ENCODE measurements at regions not wholly inside any gene's neighbourhood (a gene's known extent, or its start where the extent isn't known, plus 50 kb on each side); places are given as distances from the start of the nearest gene placed in this dataset.

DNA sequence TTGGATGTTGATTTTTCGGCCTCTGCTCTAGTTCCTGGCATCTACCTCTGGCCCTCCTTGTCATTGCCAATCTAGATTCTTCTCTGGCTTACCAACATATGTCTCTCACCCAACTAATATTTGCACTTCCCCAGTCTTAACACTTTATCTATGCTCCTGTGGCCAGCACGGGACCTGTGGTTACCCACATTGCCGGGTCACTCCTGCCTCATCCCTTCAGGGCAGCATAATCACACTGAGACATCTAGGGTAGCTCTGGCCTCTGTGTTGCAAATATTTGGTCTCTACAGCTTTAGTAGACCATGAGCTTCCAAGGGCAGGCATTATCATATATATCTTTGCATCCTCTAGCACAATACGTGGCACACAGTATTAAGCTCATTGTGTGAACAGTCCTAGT is 182.0 kb upstream of the ARHGAP20 start:
- FAIRE-seq (no peak), DNase-seq (ENCODE audit: insufficient read length, low spot score) (no peak)
- no peak for TF ChIP-seq POLR2A (IDR thresholded peaks at IDR 0.05; ENCODE audit: low read depth, low read length)
- no peak for TF ChIP-seq PAX5 (IDR thresholded peaks at IDR 0.05; ENCODE audit: insufficient read depth, low read length, severe bottlenecking)
- TF ChIP-seq POU2F2 (IDR thresholded peaks at IDR 0.05; ENCODE audit: low read depth, low read length): no peak
- TF ChIP-seq TAF1 (IDR thresholded peaks at IDR 0.05; ENCODE audit: low read depth, low read length): no peak
- TF ChIP-seq SPI1 (IDR thresholded peaks at IDR 0.05; ENCODE audit: low read depth, low read length): no peak
- no peak for TF ChIP-seq POLR2AphosphoS5 (IDR thresholded peaks at IDR 0.05; ENCODE audit: low read depth, low read length)

DNA sequence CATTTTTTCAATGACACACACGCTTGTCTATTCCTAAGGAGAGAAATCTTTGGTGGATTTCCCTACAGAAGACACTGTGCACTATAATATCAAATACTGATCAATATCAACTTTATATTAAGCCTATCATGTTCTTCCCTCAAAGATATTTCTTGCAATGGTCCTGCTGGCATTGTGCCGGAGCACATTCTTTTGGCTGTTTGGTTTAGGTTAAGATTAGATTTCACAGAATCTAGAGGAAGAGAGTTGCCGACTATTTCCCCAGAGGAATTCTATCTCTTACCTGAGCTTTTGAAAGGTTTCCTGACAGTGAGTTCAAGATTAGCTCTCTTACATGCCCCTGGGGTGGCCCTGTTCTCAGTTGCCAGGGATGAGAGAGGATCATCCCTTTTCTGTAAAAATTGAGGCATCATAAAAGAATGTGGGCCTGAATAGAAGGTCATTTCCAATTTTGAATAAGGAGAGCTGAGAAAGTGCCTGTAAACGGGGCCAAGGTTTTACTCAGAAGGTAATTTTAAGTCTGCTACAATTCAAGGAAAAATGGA is 180.6 kb upstream of the ARHGAP20 start:
- no peak for FAIRE-seq
- no peak for DNase-seq (ENCODE audit: insufficient read length, low spot score)
- TF ChIP-seq POU2F2 (IDR thresholded peaks at IDR 0.05; ENCODE audit: low read depth, low read length) (no peak), PAX5 (IDR thresholded peaks at IDR 0.05; ENCODE audit: insufficient read depth, low read length, severe bottlenecking) (no peak)

DNA sequence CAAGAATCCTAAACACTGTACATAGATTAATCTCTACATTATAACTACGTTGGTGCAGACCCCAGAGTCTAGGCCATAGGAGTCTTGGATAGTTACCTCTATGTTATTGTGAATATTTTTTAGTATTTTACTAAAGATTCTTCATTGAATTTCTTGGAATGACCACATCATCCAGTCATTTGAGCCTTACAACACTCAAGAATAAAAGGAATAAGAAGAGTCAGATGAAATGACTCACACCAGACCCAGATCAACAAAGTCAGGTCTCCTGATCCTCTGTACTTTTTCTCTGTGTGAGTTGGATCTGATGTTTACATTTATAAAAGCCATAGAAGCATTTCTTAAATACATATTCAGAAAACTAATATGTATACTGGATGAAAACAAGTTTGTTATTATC is 179.2 kb upstream of the ARHGAP20 start:
- TF ChIP-seq POU2F2 (IDR thresholded peaks at IDR 0.05; ENCODE audit: low read depth, low read length) (no peak), SPI1 (IDR thresholded peaks at IDR 0.05; ENCODE audit: low read depth, low read length) (no peak), POLR2AphosphoS5 (IDR thresholded peaks at IDR 0.05; ENCODE audit: low read depth, low read length) (no peak), TAF1 (IDR thresholded peaks at IDR 0.05; ENCODE audit: low read depth, low read length) (no peak), PAX5 (IDR thresholded peaks at IDR 0.05; ENCODE audit: insufficient read depth, low read length, severe bottlenecking) (no peak), POLR2A (IDR thresholded peaks at IDR 0.05; ENCODE audit: low read depth, low read length) (no peak)
- DNase-seq (ENCODE audit: insufficient read length, low spot score) (no peak), FAIRE-seq (no peak)

DNA sequence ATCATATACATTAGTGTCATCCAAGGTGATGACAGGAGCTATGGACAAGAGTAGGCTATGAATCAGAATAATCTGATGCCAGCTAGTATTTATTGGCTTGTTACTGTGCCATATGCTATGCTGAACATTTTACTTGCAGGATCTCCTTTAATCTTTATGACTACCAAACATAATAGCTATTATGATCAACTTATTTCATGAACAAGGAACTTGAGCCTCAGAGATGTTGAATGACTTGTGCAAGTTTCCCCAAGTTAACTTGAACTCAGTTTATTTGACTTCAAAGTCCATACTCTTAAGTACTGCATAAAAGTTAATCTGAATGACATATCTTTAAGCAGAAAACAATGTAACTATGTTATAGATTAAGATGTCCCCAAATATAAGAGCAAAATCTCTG is 178.8 kb upstream of the ARHGAP20 start:
- no peak for TF ChIP-seq POLR2A (IDR thresholded peaks at IDR 0.05; ENCODE audit: low read depth, low read length)
- no peak for TF ChIP-seq POU2F2 (IDR thresholded peaks at IDR 0.05; ENCODE audit: low read depth, low read length)
- no peak for TF ChIP-seq TAF1 (IDR thresholded peaks at IDR 0.05; ENCODE audit: low read depth, low read length)
- no peak for TF ChIP-seq POLR2AphosphoS5 (IDR thresholded peaks at IDR 0.05; ENCODE audit: low read depth, low read length)
- no peak for TF ChIP-seq SPI1 (IDR thresholded peaks at IDR 0.05; ENCODE audit: low read depth, low read length)
- TF ChIP-seq PAX5 (IDR thresholded peaks at IDR 0.05; ENCODE audit: insufficient read depth, low read length, severe bottlenecking): no peak
- no peak for FAIRE-seq

DNA sequence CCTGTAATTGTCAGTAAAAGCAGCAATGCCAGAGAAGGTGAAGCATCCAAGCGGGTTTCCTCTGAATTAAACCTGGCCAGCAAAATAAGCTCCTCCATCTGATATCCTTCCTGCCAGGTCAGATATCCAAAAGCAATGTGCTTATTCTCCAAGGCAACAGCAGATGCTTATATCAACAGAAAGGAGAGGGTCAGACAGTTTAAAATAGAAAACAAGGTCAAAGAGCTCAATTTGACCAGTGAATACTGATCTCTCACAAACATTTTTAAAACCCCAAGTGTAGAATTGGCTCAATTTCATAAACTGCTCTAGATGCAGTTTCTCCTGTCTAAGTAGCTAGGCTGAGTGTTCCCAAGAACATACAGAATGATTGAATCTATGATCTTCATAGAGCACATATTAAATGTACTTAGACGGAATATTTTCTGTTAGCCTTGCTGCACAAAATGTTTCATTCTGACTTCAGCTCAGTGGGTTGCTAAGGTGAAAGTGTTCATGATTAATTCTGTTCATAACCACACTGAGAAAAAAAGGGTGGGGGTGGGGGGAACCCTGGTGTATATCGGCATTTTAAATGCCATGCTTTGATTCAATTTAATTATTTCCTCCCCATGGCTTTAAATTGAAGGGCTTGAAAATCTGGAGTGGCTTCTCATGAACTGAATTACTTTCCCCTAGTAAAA is 174.2 kb upstream of the ARHGAP20 start:
- FAIRE-seq (no peak), DNase-seq (ENCODE audit: insufficient read length, low spot score) (no peak)
- no peak for TF ChIP-seq POU2F2 (IDR thresholded peaks at IDR 0.05; ENCODE audit: low read depth, low read length)
- TF ChIP-seq TAF1 (IDR thresholded peaks at IDR 0.05; ENCODE audit: low read depth, low read length): no peak
- no peak for TF ChIP-seq SPI1 (IDR thresholded peaks at IDR 0.05; ENCODE audit: low read depth, low read length)
- TF ChIP-seq POLR2AphosphoS5 (IDR thresholded peaks at IDR 0.05; ENCODE audit: low read depth, low read length): no peak
- no peak for TF ChIP-seq PAX5 (IDR thresholded peaks at IDR 0.05; ENCODE audit: insufficient read depth, low read length, severe bottlenecking)
- TF ChIP-seq POLR2A (IDR thresholded peaks at IDR 0.05; ENCODE audit: low read depth, low read length): no peak

More for the DNA sequence above, 178.8 kb upstream of the ARHGAP20 start:
- no peak for DNase-seq (ENCODE audit: insufficient read length, low spot score)

DNA sequence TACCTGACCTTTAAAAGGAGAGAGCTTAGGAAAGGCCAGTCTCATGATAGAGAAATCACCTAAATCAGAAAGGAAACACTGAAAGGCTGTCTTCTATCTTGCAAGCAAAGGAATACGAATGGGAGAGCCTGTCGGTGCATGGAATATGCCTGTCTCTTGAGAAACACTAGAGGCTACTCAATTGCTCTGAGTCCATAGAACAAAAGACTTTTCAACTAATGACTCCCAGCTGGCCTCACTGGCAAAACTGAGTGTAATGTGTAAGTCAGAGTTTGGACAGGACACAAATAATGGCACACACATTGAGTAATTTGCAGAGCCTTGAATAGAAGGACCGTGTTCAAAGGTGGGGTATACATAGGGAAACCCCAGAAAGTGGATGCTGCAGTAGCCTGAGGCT is 171.0 kb upstream of the ARHGAP20 start:
- DNase-seq (ENCODE audit: insufficient read length, low spot score): no peak
- FAIRE-seq: no peak
- no peak for TF ChIP-seq PAX5 (IDR thresholded peaks at IDR 0.05; ENCODE audit: insufficient read depth, low read length, severe bottlenecking)
- TF ChIP-seq POLR2AphosphoS5 (IDR thresholded peaks at IDR 0.05; ENCODE audit: low read depth, low read length): no peak
- no peak for TF ChIP-seq POU2F2 (IDR thresholded peaks at IDR 0.05; ENCODE audit: low read depth, low read length)
- TF ChIP-seq TAF1 (IDR thresholded peaks at IDR 0.05; ENCODE audit: low read depth, low read length): no peak
- TF ChIP-seq POLR2A (IDR thresholded peaks at IDR 0.05; ENCODE audit: low read depth, low read length): no peak
- no peak for TF ChIP-seq SPI1 (IDR thresholded peaks at IDR 0.05; ENCODE audit: low read depth, low read length)

DNA sequence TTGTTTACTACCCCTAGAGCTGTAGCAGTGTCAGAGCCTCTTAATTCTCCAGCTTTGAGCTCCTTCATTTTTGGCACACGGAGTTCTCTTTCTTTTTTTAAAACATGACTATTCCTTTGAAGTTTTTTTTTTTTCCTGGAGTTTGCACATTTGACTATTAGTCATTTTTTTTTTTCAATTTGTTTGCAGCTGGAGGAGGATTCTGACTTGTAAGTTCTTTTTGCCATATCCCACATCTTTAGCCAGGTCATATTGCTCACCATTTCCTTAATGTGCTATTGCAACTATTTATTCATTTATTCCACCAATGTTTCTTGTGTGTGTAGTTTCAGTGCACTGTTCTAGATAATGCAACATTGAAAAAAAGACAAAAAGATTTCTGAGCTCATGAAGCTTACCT is 166.3 kb upstream of the ARHGAP20 start:
- DNase-seq (ENCODE audit: insufficient read length, low spot score) (no peak), FAIRE-seq (no peak)
- TF ChIP-seq TAF1 (IDR thresholded peaks at IDR 0.05; ENCODE audit: low read depth, low read length) (no peak), POLR2A (IDR thresholded peaks at IDR 0.05; ENCODE audit: low read depth, low read length) (no peak)

DNA sequence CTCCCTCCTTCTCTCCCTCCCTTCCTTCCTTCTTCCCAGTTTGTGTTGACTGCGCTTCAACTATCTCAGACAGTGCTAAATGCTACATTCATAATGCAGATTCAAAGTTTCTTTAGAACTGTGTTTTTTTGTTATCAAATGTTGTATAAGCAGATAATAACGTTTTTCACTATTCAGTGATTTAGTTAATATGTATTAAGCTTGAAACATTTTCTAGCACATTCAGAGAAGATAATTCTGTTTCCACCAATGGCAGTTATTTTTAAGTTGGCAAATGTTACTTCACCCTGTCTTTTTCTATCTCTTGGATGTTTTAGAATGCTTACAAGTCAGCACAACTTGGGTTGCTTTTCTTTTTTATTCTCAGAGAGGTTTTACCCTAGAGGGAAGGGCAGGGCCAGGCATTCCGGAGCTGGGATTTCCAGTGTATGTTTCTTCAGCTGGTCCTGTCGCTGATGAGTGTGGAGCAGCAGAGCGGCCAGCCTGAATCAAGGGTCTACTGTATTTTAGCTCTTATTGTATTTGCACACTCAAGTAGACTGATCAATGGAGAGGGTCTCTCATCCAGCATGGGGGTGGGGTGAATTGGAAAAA is 162.3 kb upstream of the ARHGAP20 start:
- TF ChIP-seq PAX5 (IDR thresholded peaks at IDR 0.05; ENCODE audit: insufficient read depth, low read length, severe bottlenecking) (no peak), POLR2AphosphoS5 (IDR thresholded peaks at IDR 0.05; ENCODE audit: low read depth, low read length) (no peak)
- FAIRE-seq: no peak
- no peak for DNase-seq (ENCODE audit: insufficient read length, low spot score)

DNA sequence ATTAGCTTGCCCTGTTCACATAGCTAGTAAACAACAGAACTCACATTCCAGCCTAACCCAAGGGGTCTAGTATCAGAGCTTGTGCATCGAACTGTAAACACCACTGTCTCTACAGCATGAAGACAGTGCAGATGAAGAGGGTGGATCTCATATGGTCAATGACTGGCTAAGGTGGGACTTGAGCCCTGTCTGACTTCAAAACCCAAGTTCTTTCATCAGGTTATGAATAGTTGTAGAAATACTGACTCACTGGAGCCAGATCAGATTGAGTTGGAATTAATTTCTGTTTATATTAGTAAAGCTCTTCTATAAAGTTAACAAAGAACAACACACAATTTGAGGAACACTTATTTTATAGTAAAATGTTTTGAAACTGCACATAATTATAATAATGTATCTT is 161.7 kb upstream of the ARHGAP20 start:
- no peak for TF ChIP-seq SPI1 (IDR thresholded peaks at IDR 0.05; ENCODE audit: low read depth, low read length)
- no peak for TF ChIP-seq POU2F2 (IDR thresholded peaks at IDR 0.05; ENCODE audit: low read depth, low read length)
- no peak for TF ChIP-seq POLR2A (IDR thresholded peaks at IDR 0.05; ENCODE audit: low read depth, low read length)
- TF ChIP-seq POLR2AphosphoS5 (IDR thresholded peaks at IDR 0.05; ENCODE audit: low read depth, low read length): no peak
- no peak for TF ChIP-seq PAX5 (IDR thresholded peaks at IDR 0.05; ENCODE audit: insufficient read depth, low read length, severe bottlenecking)
- TF ChIP-seq TAF1 (IDR thresholded peaks at IDR 0.05; ENCODE audit: low read depth, low read length): no peak
- DNase-seq (ENCODE audit: insufficient read length, low spot score): no peak
- no peak for FAIRE-seq

All from GM12891 (cell line).